HL-60 (cell line): ENCODE measurements at regions not wholly inside any gene's neighbourhood (a gene's known extent, or its start where the extent isn't known, plus 50 kb on each side); places are given as distances from the start of the nearest gene placed in this dataset.
"Not testable (repeated sequence)": the region's sequence is repeated elsewhere in the genome, so short reads cannot be mapped to it uniquely, and the experiment has no call there.

Experiments used
- GABPA ChIP-seq: IDR thresholded peaks from 2 replicates; pipeline ENCODE4 v1.6.1; 2012; ENCODE audit warnings: low read depth
- POLR2AphosphoS5 ChIP-seq: IDR thresholded peaks from 2 replicates; pipeline ENCODE4 v1.6.1; 2012; ENCODE audit warnings: low read depth
- TF ChIP-seq, protein P1 (sequence below): IDR thresholded peaks from one replicate; pipeline ENCODE4 v1.5.1; 2011; ENCODE audit warnings: low read length, control low read depth, inconsistent platforms; ENCODE audit not compliant: insufficient read depth

DNA sequence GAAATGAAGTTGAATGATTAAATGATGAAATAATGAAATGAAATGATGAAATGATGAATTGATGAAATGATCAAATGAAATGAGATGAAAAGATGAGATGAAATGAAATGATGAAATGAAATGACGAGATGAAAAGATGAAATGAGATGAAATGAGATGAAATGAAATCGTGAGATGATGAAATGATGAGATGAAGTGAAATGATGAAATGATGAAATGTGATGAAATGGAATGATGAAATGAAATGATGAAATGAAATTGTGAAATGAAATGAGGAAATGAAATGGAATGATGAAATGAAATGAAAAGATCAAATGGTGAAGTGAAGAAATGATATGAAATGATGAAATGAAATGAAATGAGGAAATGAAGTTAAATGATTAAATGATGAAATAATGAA is 468.7 kb downstream of the FAM72C start:
- TF ChIP-seq GABPA, POLR2AphosphoS5: not testable (repeated sequence)
- TF ChIP-seq, protein P1, sequence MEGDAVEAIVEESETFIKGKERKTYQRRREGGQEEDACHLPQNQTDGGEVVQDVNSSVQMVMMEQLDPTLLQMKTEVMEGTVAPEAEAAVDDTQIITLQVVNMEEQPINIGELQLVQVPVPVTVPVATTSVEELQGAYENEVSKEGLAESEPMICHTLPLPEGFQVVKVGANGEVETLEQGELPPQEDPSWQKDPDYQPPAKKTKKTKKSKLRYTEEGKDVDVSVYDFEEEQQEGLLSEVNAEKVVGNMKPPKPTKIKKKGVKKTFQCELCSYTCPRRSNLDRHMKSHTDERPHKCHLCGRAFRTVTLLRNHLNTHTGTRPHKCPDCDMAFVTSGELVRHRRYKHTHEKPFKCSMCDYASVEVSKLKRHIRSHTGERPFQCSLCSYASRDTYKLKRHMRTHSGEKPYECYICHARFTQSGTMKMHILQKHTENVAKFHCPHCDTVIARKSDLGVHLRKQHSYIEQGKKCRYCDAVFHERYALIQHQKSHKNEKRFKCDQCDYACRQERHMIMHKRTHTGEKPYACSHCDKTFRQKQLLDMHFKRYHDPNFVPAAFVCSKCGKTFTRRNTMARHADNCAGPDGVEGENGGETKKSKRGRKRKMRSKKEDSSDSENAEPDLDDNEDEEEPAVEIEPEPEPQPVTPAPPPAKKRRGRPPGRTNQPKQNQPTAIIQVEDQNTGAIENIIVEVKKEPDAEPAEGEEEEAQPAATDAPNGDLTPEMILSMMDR, result not testable (repeated sequence)
